ENCODE measurements at regions not wholly inside any gene's neighbourhood (a gene's known extent, or its start where the extent isn't known, plus 50 kb on each side); places are given as distances from the start of the nearest gene placed in this dataset.

DNA sequence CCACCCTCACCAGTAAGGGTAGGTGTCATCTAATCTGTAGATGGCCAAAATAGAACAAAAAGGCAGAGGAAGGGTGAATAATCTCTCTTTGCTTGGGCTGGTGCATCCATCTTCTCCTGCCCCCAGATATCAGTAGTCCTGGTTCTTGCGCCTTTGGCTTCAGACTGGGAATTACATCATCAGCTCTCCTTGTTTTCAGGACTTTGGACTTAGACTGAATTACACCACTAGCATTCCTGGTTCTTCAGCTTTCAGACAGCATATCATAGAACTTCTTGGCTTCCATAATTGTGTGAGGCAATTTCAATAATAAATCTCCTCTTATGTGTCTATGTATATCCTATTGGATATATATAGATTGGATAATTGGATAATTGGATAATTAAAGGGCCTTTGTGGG is 403.0 kb upstream of the USP24 start:
- DNase-seq = no peak
- TF ChIP-seq EZH2 (IDR thresholded peaks at IDR 0.05; ENCODE audit: insufficient read depth, poor library complexity, severe bottlenecking) = no peak
- no peak for TF ChIP-seq EZH2phosphoT487 (IDR thresholded peaks at IDR 0.05; ENCODE audit: insufficient read depth, low read depth)

DNA sequence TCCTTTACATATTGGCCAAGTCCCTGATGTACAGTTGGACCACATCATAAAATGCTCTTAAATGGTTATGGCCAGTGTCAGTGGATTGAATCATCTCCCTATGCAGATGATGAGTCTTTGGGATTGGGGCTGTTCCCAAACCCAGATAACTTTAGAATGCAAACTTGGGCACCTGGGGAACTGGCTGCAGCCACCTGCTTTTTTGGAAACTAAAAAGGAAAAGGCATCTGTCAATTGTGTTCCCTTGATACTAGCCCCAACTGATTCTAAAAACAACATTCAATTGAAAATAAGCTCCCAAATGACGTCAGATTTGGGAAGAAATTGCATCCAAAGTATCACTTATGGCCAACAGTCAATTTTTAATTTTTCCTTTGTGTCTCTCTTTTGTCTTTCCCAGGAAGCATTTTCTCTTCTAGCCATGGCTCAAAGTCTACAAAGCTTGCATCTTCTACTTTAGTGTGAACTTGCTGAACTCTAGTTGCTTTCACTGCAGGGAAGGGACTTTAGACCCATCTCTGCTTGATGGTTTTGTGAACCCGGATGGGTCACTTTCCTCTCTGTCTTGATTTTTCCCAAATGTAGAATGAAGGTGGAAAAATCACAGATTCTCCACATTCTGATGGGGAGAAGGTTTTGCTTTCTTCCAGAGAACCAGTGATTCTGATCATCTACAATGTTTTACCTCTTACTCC is 402.3 kb upstream of the USP24 start:
- WGBS, 2 experiments (ENCODE audit: low coverage in 1 of 2, low lambda C conversion rate in 2 of 2, missing lambda C conversion rate in 2 of 2) = 42 to 44% methylated on average over 2 of the region's 2 CpGs
- Histone ChIP-seq H3K36me3 (ENCODE audit: low read depth) (no peaks in the 10 kb centered on the region), H2AFZ (no peak overlapping the region)

More for the DNA sequence above, 403.0 kb upstream of the USP24 start:
- no peaks in the 10 kb centered on the region for H3K79me2 ChIP-seq (ENCODE audit: insufficient read depth)
- H3K4me1 ChIP-seq (ENCODE audit: insufficient read depth) = peaks cover 5% of the 10 kb centered on the region
- H3K4me3 ChIP-seq = no peak overlapping the region
- no peak overlapping the region for H2AFZ ChIP-seq
- H3K9ac ChIP-seq = no peak overlapping the region
- in situ Hi-C loops (cut with MboI) = no loop called here
- H3K36me3 ChIP-seq (ENCODE audit: low read depth) = no peaks in the 10 kb centered on the region
- no peaks in the 10 kb centered on the region for H3K9me3 ChIP-seq (ENCODE audit: low read depth)
- no peaks in the 10 kb centered on the region; the same call in 1 of the 2 replicates for H3F3A ChIP-seq (ENCODE audit: insufficient read depth)
- H3K9me2 ChIP-seq (ENCODE audit: insufficient read depth) = no peaks in the 10 kb centered on the region; the same call in 1 of the 2 replicates
- H3K27ac ChIP-seq = no peak overlapping the region
- 91 to 100% methylated on average over 1 of the region's 1 CpG for WGBS, 2 experiments (ENCODE audit: low coverage in 1 of 2, low lambda C conversion rate in 2 of 2, missing lambda C conversion rate in 2 of 2)
- no peaks in the 10 kb centered on the region for H3K27me3 ChIP-seq (replicated peaks; ENCODE audit: insufficient read depth)
- no peak overlapping the region for H3K4me2 ChIP-seq (ENCODE audit: unreplicated experiment)
- no peaks in the 10 kb centered on the region for H4K20me1 ChIP-seq (ENCODE audit: insufficient read depth)

DNA sequence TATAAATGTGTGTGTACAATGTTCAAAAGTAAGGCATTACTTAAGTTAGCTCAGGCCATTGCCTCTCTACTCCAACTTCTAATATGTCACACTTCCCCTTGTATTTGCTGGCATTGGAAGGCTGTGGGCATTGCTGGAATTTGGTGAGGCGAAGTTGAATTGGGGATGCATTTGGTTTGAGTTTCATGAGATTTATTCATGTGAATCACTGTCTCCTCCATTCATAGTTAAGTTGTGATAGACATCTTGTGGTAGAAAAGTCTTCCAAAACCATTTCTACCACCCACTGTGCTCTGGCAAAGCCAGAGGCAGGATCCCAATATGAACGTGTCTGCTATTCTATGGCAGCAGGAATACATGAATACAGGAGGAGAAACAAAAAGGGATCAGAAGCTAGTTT is 397.8 kb upstream of the USP24 start:
- Histone ChIP-seq H3K27ac (0 out of 2 replicates have a peak overlapping the region, but pooled peaks have one; percentile 19), H3K4me1 (ENCODE audit: insufficient read depth) (peaks cover 29% of the 10 kb centered on the region), H3K9ac (no peak overlapping the region), H2AFZ (no peak overlapping the region), H3K36me3 (ENCODE audit: low read depth) (no peaks in the 10 kb centered on the region), H3K4me3 (no peak overlapping the region), H3K9me2 (ENCODE audit: insufficient read depth) (no peaks in the 10 kb centered on the region; the same call in 1 of the 2 replicates), H3K79me2 (ENCODE audit: insufficient read depth) (no peaks in the 10 kb centered on the region), H4K20me1 (ENCODE audit: insufficient read depth) (no peaks in the 10 kb centered on the region), H3K4me2 (ENCODE audit: unreplicated experiment) (no peak overlapping the region), H3K9me3 (ENCODE audit: low read depth) (no peaks in the 10 kb centered on the region), H3K27me3 (replicated peaks; ENCODE audit: insufficient read depth) (no peaks in the 10 kb centered on the region), H3F3A (ENCODE audit: insufficient read depth) (peaks cover 9% of the 10 kb centered on the region; the same call in 1 of the 2 replicates)
- WGBS, 2 experiments (ENCODE audit: low coverage in 1 of 2, low lambda C conversion rate in 2 of 2, missing lambda C conversion rate in 2 of 2) = 10 to 13% methylated on average over 2 of the region's 2 CpGs
- in situ Hi-C loops (cut with MboI) = no loop called here
- DNase-seq = peak; percentile 66
- TF ChIP-seq EZH2 (IDR thresholded peaks at IDR 0.05; ENCODE audit: insufficient read depth, poor library complexity, severe bottlenecking) = no peak
- TF ChIP-seq EZH2phosphoT487 (IDR thresholded peaks at IDR 0.05; ENCODE audit: insufficient read depth, low read depth) = no peak

More for the DNA sequence above, 402.3 kb upstream of the USP24 start:
- H3K9me3 ChIP-seq (ENCODE audit: low read depth) = no peaks in the 10 kb centered on the region
- no peak overlapping the region for H3K4me3 ChIP-seq
- peak; percentile 27 for DNase-seq
- no peak overlapping the region for H3K9ac ChIP-seq
- H4K20me1 ChIP-seq (ENCODE audit: insufficient read depth) = no peaks in the 10 kb centered on the region
- H3K4me2 ChIP-seq (ENCODE audit: unreplicated experiment) = no peak overlapping the region
- no peaks in the 10 kb centered on the region for H3K27me3 ChIP-seq (replicated peaks; ENCODE audit: insufficient read depth)
- in situ Hi-C loops (cut with MboI) = no loop called here
- no peaks in the 10 kb centered on the region for H3K79me2 ChIP-seq (ENCODE audit: insufficient read depth)
- H3F3A ChIP-seq (ENCODE audit: insufficient read depth) = peaks cover 5% of the 10 kb centered on the region; the same call in 1 of the 2 replicates
- H3K4me1 ChIP-seq (ENCODE audit: insufficient read depth) = peaks cover 12% of the 10 kb centered on the region
- no peak overlapping the region for H3K27ac ChIP-seq
- TF ChIP-seq EZH2phosphoT487 (IDR thresholded peaks at IDR 0.05; ENCODE audit: insufficient read depth, low read depth) = no peak
- TF ChIP-seq EZH2 (IDR thresholded peaks at IDR 0.05; ENCODE audit: insufficient read depth, poor library complexity, severe bottlenecking) = no peak
- no peaks in the 10 kb centered on the region; the same call in 1 of the 2 replicates for H3K9me2 ChIP-seq (ENCODE audit: insufficient read depth)

DNA sequence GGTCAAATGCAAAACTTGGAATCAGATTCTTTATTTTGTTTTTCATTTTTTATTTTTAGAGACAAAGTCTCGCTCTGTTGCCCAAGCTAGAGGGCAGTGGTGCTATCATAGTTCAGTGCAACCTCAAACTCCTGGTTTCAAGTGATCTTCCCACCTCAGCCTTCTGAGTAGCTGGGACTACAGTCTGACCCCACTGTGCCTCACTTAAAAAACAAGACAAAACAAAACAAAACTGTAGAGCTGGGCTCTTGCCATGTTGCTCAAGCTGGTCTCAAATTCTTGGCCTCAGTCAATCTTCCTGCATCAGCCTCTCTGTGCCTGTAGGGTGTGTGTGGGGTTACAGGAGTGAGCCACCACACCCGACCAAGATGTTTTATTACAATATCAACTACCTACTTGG is 396.0 kb upstream of the USP24 start:
- H3K9me2 ChIP-seq (ENCODE audit: insufficient read depth) = no peaks in the 10 kb centered on the region; the same call in 1 of the 2 replicates
- no peak overlapping the region for H3K4me2 ChIP-seq (ENCODE audit: unreplicated experiment)
- peaks cover 29% of the 10 kb centered on the region for H3K4me1 ChIP-seq (ENCODE audit: insufficient read depth)
- no peaks in the 10 kb centered on the region for H3K9me3 ChIP-seq (ENCODE audit: low read depth)
- in situ Hi-C loops (cut with MboI) = no loop called here
- no peak overlapping the region for H3K4me3 ChIP-seq
- no peak overlapping the region for H3K27ac ChIP-seq
- no peak overlapping the region for H3K9ac ChIP-seq
- peak; percentile 47 for DNase-seq
- H4K20me1 ChIP-seq (ENCODE audit: insufficient read depth) = no peaks in the 10 kb centered on the region
- TF ChIP-seq EZH2 (IDR thresholded peaks at IDR 0.05; ENCODE audit: insufficient read depth, poor library complexity, severe bottlenecking) (no peak), EZH2phosphoT487 (IDR thresholded peaks at IDR 0.05; ENCODE audit: insufficient read depth, low read depth) (no peak)
- peak overlapping the region; percentile 36; the same call in 1 of the 2 replicates for H2AFZ ChIP-seq
- no peaks in the 10 kb centered on the region for H3K79me2 ChIP-seq (ENCODE audit: insufficient read depth)
- H3K27me3 ChIP-seq (replicated peaks; ENCODE audit: insufficient read depth) = no peaks in the 10 kb centered on the region
- no peaks in the 10 kb centered on the region for H3K36me3 ChIP-seq (ENCODE audit: low read depth)
- 35 to 43% methylated on average over 2 of the region's 2 CpGs for WGBS, 2 experiments (ENCODE audit: low coverage in 1 of 2, low lambda C conversion rate in 2 of 2, missing lambda C conversion rate in 2 of 2)
- peaks cover 9% of the 10 kb centered on the region; the same call in 1 of the 2 replicates for H3F3A ChIP-seq (ENCODE audit: insufficient read depth)
